HepG2 (cell line): ENCODE measurements at regions not wholly inside any gene's neighbourhood (a gene's known extent, or its start where the extent isn't known, plus 50 kb on each side); places are given as distances from the start of the nearest gene placed in this dataset.

Experiments
- ARHGAP35 ChIP-seq: sonication (generic); formaldehyde crosslinking; IDR thresholded peaks from 2 replicates; pipeline ENCODE4 v1.9.0; 2022; ENCODE audit warnings: mild to moderate bottlenecking, inconsistent platforms, moderate library complexity, missing genetic modification reagents, borderline replicate concordance
- ATF3 ChIP-seq: sonication (generic); formaldehyde crosslinking; IDR thresholded peaks from 2 replicates; pipeline ENCODE4 v1.4.0; 2020; ENCODE audit warnings: missing genetic modification reagents
- CTCF ChIP-seq: sonication (generic); formaldehyde crosslinking; IDR thresholded peaks from 2 replicates; pipeline ENCODE4 v1.5.0; 2020; ENCODE audit warnings: mild to moderate bottlenecking, missing genetic modification reagents, moderate library complexity
- DMAP1 ChIP-seq: IDR thresholded peaks from 2 replicates; pipeline ENCODE4 v1.6.1; 2016
- EZH2 ChIP-seq: conservative IDR thresholded peaks from 2 replicates; pipeline ENCODE4 v1.6.1; 2012; ENCODE audit warnings: mild to moderate bottlenecking, low read depth, low read length, moderate library complexity
- HCFC1 ChIP-seq: fragments of 150-350 bp; IDR thresholded peaks from 2 replicates; pipeline ENCODE4 v1.6.1; 2014; ENCODE audit warnings: low read depth, low read length
- KLF11 ChIP-seq: IDR thresholded peaks from 2 replicates; pipeline ENCODE4 v1.6.1; 2016; ENCODE audit warnings: missing compliant biosample characterization
- NFE2L1 ChIP-seq: sonication (generic); formaldehyde crosslinking; IDR thresholded peaks from 2 replicates; pipeline ENCODE4 v1.4.0; 2020; ENCODE audit warnings: missing genetic modification reagents, mild to moderate bottlenecking, borderline replicate concordance
- NPAS2 ChIP-seq: sonication (generic); formaldehyde crosslinking; IDR thresholded peaks from 2 replicates; pipeline ENCODE4 v1.8.0; 2022; ENCODE audit warnings: mild to moderate bottlenecking, missing genetic modification reagents, borderline replicate concordance
- RAD21 ChIP-seq: fragments of 450-650 bp; formaldehyde crosslinking; IDR thresholded peaks from 2 replicates; pipeline ENCODE4 v1.5.0; 2020; ENCODE audit warnings: mild to moderate bottlenecking
- RNF2 ChIP-seq: fragments of 450-650 bp; conservative IDR thresholded peaks from 2 replicates; pipeline ENCODE4 v1.6.1; 2016; ENCODE audit warnings: low read depth
- SRSF4 ChIP-seq: fragments of 200-400 bp; formaldehyde crosslinking; IDR thresholded peaks from one replicate; pipeline ENCODE4 v1.6.1; 2018; ENCODE audit warnings: mild to moderate bottlenecking, low read depth, low read length, moderate library complexity; ENCODE audit not compliant: poor library complexity, severe bottlenecking
- ZNF775 ChIP-seq: sonication (generic); formaldehyde crosslinking; IDR thresholded peaks from 2 replicates; pipeline ENCODE4 v1.4.0; 2020; ENCODE audit warnings: missing genetic modification reagents, mild to moderate bottlenecking, moderate library complexity, borderline replicate concordance

GRCh38 chr4:189843413-189844009 is 97.2 kb upstream of the FRG1 start:
- no peak for TF ChIP-seq HCFC1
- no peak for TF ChIP-seq RNF2
- no peak for TF ChIP-seq ARHGAP35
- TF ChIP-seq EZH2: no peak
- no peak for TF ChIP-seq ATF3 (CRISPR knock-in tag)
- TF ChIP-seq ZNF775: no peak
- no peak for TF ChIP-seq DMAP1
- no peak for TF ChIP-seq CTCF (CRISPR knock-in tag)
- TF ChIP-seq SRSF4: no peak
- no peak for TF ChIP-seq RAD21 (CRISPR knock-in tag)
- TF ChIP-seq NFE2L1: no peak
- no peak for TF ChIP-seq KLF11 (CRISPR knock-in tag)
- TF ChIP-seq NPAS2: no peak
